ENCODE measurements at regions not wholly inside any gene's neighbourhood (a gene's known extent, or its start where the extent isn't known, plus 50 kb on each side); places are given as distances from the start of the nearest gene placed in this dataset.

DNA sequence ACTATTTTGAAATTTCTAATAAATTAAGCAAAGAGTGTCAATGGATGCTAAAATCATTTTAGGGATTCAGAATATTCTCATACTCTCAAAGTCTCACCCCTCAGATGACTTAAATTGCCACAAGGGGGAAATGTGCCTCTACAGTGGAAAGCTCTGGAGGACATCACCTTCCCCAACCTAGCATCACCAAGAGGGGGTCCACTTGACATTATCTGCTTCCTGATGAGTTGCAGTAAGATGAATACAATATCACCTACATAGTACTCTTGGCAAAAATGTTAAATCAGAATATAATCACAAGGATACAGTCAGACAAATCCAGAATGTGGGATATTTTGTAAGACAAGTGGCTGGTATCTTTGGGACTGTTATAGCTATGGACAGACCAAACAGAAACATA lies 290.1 kb downstream of the MFSD1 start (continued):
- TF ChIP-seq, protein P1, sequence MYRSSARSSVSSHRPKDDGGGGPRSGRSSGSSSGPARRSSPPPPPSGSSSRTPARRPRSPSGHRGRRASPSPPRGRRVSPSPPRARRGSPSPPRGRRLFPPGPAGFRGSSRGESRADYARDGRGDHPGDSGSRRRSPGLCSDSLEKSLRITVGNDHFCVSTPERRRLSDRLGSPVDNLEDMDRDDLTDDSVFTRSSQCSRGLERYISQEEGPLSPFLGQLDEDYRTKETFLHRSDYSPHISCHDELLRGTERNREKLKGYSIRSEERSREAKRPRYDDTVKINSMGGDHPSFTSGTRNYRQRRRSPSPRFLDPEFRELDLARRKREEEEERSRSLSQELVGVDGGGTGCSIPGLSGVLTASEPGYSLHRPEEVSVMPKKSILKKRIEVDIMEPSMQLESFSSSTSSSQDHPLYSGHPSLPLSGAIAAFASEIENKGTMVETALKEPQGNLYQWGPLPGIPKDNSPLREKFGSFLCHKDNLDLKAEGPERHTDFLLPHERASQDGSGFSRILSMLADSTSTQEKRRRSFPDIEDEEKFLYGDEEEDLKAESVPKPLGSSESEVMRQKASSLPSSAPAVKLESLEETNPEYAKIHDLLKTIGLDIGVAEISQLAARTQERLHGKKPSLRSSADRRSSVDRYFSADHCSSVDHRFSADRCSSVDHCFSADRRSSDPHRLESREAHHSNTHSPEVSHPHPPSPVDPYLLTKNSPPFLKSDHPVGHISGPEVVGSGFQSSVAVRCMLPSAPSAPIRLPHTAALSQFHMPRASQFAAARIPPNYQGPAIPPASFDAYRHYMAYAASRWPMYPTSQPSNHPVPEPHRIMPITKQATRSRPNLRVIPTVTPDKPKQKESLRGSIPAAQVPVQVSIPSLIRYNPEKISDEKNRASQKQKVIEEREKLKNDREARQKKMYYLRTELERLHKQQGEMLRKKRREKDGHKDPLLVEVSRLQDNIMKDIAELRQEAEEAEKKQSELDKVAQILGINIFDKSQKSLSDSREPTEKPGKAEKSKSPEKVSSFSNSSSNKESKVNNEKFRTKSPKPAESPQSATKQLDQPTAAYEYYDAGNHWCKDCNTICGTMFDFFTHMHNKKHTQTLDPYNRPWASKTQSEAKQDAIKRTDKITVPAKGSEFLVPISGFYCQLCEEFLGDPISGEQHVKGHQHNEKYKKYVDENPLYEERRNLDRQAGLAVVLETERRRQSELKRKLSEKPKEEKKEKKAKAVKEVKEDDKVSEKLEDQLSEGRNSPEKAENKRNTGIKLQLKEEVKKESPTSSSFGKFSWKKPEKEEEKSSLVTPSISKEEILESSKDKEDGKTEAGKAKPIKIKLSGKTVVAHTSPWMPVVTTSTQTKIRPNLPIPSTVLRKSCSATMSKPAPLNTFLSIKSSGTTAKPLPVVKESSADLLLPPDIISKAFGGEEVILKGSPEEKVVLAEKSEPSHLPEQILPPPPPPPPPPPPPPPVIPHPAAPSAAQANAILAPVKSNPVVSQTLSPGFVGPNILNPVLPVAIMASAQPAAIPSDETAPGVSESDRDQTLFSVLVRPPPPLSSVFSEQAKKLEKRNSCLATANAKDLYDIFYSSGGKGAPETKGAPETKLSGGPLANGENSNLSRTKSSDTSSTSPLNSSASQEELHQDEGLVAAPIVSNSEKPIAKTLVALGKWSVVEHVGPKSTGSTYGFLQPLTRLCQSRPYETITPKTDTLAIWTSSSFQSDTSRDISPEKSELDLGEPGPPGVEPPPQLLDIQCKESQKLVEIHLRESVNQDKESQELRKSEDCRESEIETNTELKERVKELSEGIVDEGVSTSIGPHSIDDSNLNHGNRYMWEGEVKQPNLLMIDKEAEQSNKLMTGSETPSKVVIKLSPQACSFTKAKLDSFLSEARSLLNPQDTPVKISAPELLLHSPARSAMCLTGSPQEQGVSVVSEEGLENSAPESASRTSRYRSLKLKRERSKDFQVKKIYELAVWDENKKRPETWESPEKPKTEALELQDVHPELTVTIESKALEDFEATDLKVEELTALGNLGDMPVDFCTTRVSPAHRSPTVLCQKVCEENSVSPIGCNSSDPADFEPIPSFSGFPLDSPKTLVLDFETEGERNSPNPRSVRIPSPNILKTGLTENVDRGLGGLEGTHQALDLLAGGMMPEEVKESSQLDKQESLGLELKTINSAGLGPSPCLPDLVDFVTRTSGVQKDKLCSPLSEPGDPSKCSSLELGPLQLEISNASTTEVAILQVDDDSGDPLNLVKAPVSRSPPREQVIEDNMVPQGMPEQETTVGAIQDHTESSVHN (IDR thresholded peaks at IDR 0.05; ENCODE audit: borderline replicate concordance in 1 of 2, low read depth in 1 of 2) = no peak
- no peak for TF ChIP-seq EHMT2 (IDR thresholded peaks at IDR 0.05)
- no peak for TF ChIP-seq POLR3G (IDR thresholded peaks at IDR 0.05; ENCODE audit: extremely low read depth, insufficient read length, insufficient replicate concordance)
- TF ChIP-seq ZNF431 (CRISPR knock-in tag; IDR thresholded peaks at IDR 0.05) = no peak
- TF ChIP-seq CC2D1A (IDR thresholded peaks at IDR 0.05) = no peak
- TF ChIP-seq, protein P2, sequence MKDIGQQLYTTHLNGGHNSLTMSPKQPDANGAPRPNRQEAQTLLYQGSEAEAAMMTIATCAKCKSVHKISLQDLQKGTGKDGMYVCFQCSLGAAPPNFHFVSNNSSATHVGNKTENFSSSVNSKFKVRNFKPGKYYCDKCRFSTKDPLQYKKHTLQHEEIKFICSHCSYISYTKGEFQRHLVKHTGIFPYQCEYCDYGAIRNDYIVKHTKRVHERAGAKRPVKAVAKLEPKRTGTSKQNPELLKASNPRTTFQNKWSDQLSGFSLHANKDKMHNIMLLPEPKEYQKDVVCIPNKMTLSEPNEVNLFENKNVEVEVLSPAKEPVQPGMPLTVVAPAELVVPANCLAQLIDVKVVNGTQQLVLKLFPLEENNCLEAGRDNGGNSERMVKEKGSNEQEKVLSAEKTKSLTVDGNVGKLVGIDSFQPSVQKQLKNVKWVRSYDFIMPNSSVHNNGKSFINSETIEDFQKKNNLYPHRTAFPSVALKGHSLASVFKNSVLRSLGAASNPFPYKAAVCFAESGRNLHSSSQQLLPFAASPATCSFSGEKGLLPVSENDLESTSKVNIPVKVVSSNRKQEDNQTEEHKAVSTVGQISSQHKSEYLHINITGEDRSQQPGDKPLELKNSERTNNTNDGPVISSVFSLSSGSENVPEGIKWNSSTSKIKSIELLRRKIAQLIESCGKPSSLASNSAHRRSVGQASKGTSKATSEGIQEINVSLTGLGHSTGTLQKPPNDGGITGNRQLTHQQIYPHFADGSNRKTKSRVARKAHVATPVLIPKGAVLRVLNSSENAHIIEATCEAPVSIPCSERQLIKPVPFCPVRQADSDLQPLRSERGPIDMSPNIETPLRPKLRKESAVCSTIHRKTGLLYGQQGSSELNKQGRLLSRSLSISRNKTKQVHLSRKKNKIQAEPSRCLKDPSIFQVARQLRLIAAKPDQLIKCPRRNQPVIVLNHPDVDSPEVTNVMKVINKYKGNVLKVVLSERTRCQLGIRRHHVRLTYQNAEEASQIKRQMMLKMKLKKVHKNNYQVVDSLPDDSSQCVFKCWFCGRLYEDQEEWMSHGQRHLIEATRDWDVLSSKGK (CRISPR knock-in tag; IDR thresholded peaks at IDR 0.05) = no peak
- TF ChIP-seq ETV5 (CRISPR knock-in tag; IDR thresholded peaks at IDR 0.05; ENCODE audit: low read depth) = no peak
- TF ChIP-seq CCNT2 (IDR thresholded peaks at IDR 0.05; ENCODE audit: borderline replicate concordance, extremely low read depth, insufficient read length, low read depth, low read length) = no peak
- TF ChIP-seq HCFC1 (IDR thresholded peaks at IDR 0.05; ENCODE audit: low read depth, low read length) = no peak
- TF ChIP-seq, protein P3, sequence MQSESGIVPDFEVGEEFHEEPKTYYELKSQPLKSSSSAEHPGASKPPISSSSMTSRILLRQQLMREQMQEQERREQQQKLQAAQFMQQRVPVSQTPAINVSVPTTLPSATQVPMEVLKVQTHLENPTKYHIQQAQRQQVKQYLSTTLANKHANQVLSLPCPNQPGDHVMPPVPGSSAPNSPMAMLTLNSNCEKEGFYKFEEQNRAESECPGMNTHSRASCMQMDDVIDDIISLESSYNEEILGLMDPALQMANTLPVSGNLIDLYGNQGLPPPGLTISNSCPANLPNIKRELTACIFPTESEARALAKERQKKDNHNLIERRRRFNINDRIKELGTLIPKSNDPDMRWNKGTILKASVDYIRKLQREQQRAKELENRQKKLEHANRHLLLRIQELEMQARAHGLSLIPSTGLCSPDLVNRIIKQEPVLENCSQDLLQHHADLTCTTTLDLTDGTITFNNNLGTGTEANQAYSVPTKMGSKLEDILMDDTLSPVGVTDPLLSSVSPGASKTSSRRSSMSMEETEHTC (IDR thresholded peaks at IDR 0.05) = no peak
- no peak for TF ChIP-seq PKNOX1 (IDR thresholded peaks at IDR 0.05)
- no peak for TF ChIP-seq U2AF1 (optimal IDR thresholded peaks at IDR 0.05; ENCODE audit: low read depth, low read length)
- no peak for TF ChIP-seq RBFOX2 (IDR thresholded peaks at IDR 0.05; ENCODE audit: low read depth, low read length)
